ENCODE measurements at regions not wholly inside any gene's neighbourhood (a gene's known extent, or its start where the extent isn't known, plus 50 kb on each side); places are given as distances from the start of the nearest gene placed in this dataset.

DNA sequence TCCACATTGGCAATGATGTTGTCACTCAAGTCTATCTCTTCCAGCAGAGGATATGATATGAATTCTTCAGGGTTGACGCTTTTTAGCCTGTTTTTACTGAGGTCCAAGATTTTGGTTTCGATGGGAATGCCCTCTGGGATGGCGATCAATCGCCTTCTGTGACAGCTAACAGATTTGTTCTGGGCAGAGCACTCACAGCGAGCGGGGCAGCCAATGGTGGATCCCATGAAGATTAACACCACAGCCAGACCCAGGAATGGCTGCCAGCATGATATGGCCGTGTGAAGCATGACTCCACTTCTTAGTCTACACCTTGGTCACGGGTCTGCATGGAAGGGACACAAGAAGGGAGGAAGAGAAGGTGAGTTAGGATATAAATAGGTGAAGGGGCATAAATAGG lies 377.1 kb upstream of the C9orf72 start:
- H2AK5ac ChIP-seq (ENCODE audit: low read length), result no peak overlapping the region
- no peak overlapping the region for H3K18ac ChIP-seq (ENCODE audit: low read length)
- no peak overlapping the region for H3K4me3 ChIP-seq (ENCODE audit: low read depth, low read length)
- H4K91ac ChIP-seq (ENCODE audit: low read depth, low read length), result no peak overlapping the region
- H3K4ac ChIP-seq (ENCODE audit: low read depth, low read length), result no peak overlapping the region
- no peak overlapping the region for H4K8ac ChIP-seq (ENCODE audit: low read depth, low read length)
- H3K14ac ChIP-seq (ENCODE audit: low read length), result no peak overlapping the region
- no peak overlapping the region for H2AFZ ChIP-seq (ENCODE audit: insufficient read depth, low read length, poor library complexity)
- H3K9ac ChIP-seq (ENCODE audit: low read length), result no peak overlapping the region
- no peak overlapping the region for H2BK12ac ChIP-seq (ENCODE audit: low read length)
- no peak overlapping the region for H4K12ac ChIP-seq (ENCODE audit: low read depth, low read length)
- H2BK120ac ChIP-seq (ENCODE audit: insufficient read depth, low read length, poor library complexity), result no peak overlapping the region
- H3K4me1 ChIP-seq (ENCODE audit: control insufficient read depth in 1 of 2, insufficient read depth in 2 of 2, low read length in 2 of 2), result no peaks in the 10 kb centered on the region
- H3K4me2 ChIP-seq (ENCODE audit: low read length), result no peak overlapping the region
- H2BK5ac ChIP-seq (ENCODE audit: low read depth, low read length, poor library complexity), result no peak overlapping the region
- peaks cover 1% of the 10 kb centered on the region for H3K9me3 ChIP-seq (ENCODE audit: insufficient read depth, low read depth, low read length)
- H3K36me3 ChIP-seq (ENCODE audit: control insufficient read depth in 1 of 2, insufficient read depth in 2 of 2, low read length in 2 of 2), result no peaks in the 10 kb centered on the region
- no peak for DNase-seq
- no CpG with 5 or more reads among the region's 8 CpGs for WGBS (ENCODE audit: extremely low coverage, insufficient coverage, insufficient read length)
- H3K27ac ChIP-seq (ENCODE audit: low read depth, low read length), result no peak overlapping the region
- H3K79me1 ChIP-seq (ENCODE audit: low read length), result no peaks in the 10 kb centered on the region
- H3K23ac ChIP-seq (ENCODE audit: low read length), result no peak overlapping the region
- H3K79me2 ChIP-seq (ENCODE audit: control insufficient read depth, insufficient read depth, low read length, poor library complexity), result no peaks in the 10 kb centered on the region
- no peaks in the 10 kb centered on the region for H3K27me3 ChIP-seq (ENCODE audit: insufficient read depth, low read length)

DNA sequence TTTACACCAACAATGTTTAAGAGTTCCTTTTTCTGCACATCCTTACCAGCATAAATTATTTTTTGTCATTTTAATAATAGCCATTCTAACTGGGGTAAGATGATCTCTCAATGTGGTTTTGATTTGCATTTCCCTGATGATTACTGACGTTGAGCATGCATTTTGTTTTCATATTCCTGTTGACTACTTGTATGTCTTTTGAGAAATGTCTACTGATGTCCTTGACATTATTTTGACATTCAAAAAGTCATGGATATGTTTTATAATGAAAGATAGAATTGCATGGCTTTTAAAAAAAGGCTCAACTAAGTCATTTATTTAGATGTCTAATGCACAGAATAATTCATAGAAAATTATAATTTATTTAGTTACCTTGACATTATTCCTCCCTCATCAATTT lies 381.6 kb upstream of the C9orf72 start:
- Histone ChIP-seq H2AK5ac (ENCODE audit: low read length) (no peak overlapping the region), H2BK5ac (ENCODE audit: low read depth, low read length, poor library complexity) (no peak overlapping the region), H3K4me1 (ENCODE audit: control insufficient read depth in 1 of 2, insufficient read depth in 2 of 2, low read length in 2 of 2) (no peaks in the 10 kb centered on the region), H3K9me3 (ENCODE audit: insufficient read depth, low read depth, low read length) (no peaks in the 10 kb centered on the region), H3K4ac (ENCODE audit: low read depth, low read length) (no peak overlapping the region), H4K12ac (ENCODE audit: low read depth, low read length) (no peak overlapping the region), H4K91ac (ENCODE audit: low read depth, low read length) (no peak overlapping the region), H3K27me3 (ENCODE audit: insufficient read depth, low read length) (no peaks in the 10 kb centered on the region), H3K14ac (ENCODE audit: low read length) (no peak overlapping the region), H2BK120ac (ENCODE audit: insufficient read depth, low read length, poor library complexity) (no peak overlapping the region), H3K4me2 (ENCODE audit: low read length) (no peak overlapping the region), H3K23ac (ENCODE audit: low read length) (no peak overlapping the region), H3K27ac (ENCODE audit: low read depth, low read length) (no peak overlapping the region), H2AFZ (ENCODE audit: insufficient read depth, low read length, poor library complexity) (no peak overlapping the region), H3K36me3 (ENCODE audit: control insufficient read depth in 1 of 2, insufficient read depth in 2 of 2, low read length in 2 of 2) (no peaks in the 10 kb centered on the region), H2BK12ac (ENCODE audit: low read length) (no peak overlapping the region), H3K4me3 (ENCODE audit: low read depth, low read length) (no peak overlapping the region), H4K8ac (ENCODE audit: low read depth, low read length) (no peak overlapping the region), H3K9ac (ENCODE audit: low read length) (no peak overlapping the region), H3K18ac (ENCODE audit: low read length) (no peak overlapping the region), H3K79me1 (ENCODE audit: low read length) (no peaks in the 10 kb centered on the region), H3K79me2 (ENCODE audit: control insufficient read depth, insufficient read depth, low read length, poor library complexity) (no peaks in the 10 kb centered on the region)
- WGBS (ENCODE audit: extremely low coverage, insufficient coverage, insufficient read length), result no CpG with 5 or more reads among the region's 1 CpG
- DNase-seq, result no peak

DNA sequence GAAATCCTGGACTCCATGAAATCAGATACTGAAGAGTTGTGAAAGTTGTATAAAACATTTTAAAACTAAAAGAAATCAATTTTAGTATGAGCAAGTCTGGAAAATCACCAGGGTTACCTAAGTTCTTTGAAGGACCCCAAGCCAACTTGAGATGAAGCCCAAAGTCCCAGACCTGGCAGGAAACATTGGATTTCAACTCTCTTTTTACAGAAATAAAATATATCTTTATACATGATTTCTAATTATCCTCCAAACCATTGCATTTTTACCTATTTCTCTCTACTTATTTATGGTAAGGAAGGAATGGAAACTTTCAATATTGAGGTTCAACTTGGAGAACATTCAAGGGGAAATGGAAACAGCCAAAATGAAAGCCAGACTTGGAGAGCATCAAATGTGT lies 390.6 kb upstream of the C9orf72 start:
- H4K12ac ChIP-seq (ENCODE audit: low read depth, low read length), result no peak overlapping the region
- no peaks in the 10 kb centered on the region for H3K9me3 ChIP-seq (ENCODE audit: insufficient read depth, low read depth, low read length)
- no peak overlapping the region for H3K27ac ChIP-seq (ENCODE audit: low read depth, low read length)
- H2BK5ac ChIP-seq (ENCODE audit: low read depth, low read length, poor library complexity), result no peak overlapping the region
- no peak overlapping the region for H2AFZ ChIP-seq (ENCODE audit: insufficient read depth, low read length, poor library complexity)
- H3K14ac ChIP-seq (ENCODE audit: low read length), result no peak overlapping the region
- H3K4me3 ChIP-seq (ENCODE audit: low read depth, low read length), result no peak overlapping the region
- H3K18ac ChIP-seq (ENCODE audit: low read length), result no peak overlapping the region
- H3K27me3 ChIP-seq (ENCODE audit: insufficient read depth, low read length), result no peaks in the 10 kb centered on the region
- H3K4me1 ChIP-seq (ENCODE audit: control insufficient read depth in 1 of 2, insufficient read depth in 2 of 2, low read length in 2 of 2), result no peaks in the 10 kb centered on the region
- no peak overlapping the region for H4K8ac ChIP-seq (ENCODE audit: low read depth, low read length)
- no peak overlapping the region for H4K91ac ChIP-seq (ENCODE audit: low read depth, low read length)
- no peak overlapping the region for H2BK12ac ChIP-seq (ENCODE audit: low read length)
- H3K9ac ChIP-seq (ENCODE audit: low read length), result no peak overlapping the region
- no peaks in the 10 kb centered on the region for H3K79me1 ChIP-seq (ENCODE audit: low read length)
- H3K4me2 ChIP-seq (ENCODE audit: low read length), result no peak overlapping the region
- H3K4ac ChIP-seq (ENCODE audit: low read depth, low read length), result no peak overlapping the region
- H2BK120ac ChIP-seq (ENCODE audit: insufficient read depth, low read length, poor library complexity), result no peak overlapping the region
- H3K79me2 ChIP-seq (ENCODE audit: control insufficient read depth, insufficient read depth, low read length, poor library complexity), result no peaks in the 10 kb centered on the region
- H2AK5ac ChIP-seq (ENCODE audit: low read length), result no peak overlapping the region
- H3K36me3 ChIP-seq (ENCODE audit: control insufficient read depth in 1 of 2, insufficient read depth in 2 of 2, low read length in 2 of 2), result no peaks in the 10 kb centered on the region
- H3K23ac ChIP-seq (ENCODE audit: low read length), result no peak overlapping the region
- no peak for DNase-seq

DNA sequence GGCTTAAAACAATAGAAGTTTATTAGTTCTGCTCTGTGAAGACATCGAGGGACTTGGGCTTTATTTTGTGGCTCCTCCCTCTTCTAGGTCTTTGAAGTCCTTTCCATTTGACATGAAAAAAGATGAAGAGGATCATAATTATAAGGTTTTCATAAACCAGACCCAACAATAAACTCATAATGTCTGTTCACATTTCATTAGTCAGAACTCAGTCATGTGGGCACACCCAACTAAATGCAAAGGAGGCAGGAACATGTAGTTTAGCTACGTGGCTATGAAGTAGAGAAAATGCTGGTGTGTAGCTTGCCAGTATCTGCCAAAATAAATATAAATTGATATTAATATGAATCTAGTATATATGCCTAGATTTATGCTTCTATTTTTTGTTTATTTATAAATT lies 393.9 kb upstream of the C9orf72 start:
- Histone ChIP-seq H3K23ac (ENCODE audit: low read length) (no peak overlapping the region), H3K79me1 (ENCODE audit: low read length) (no peaks in the 10 kb centered on the region)
- WGBS (ENCODE audit: extremely low coverage, insufficient coverage, insufficient read length), result no CpG with 5 or more reads among the region's 2 CpGs

DNA sequence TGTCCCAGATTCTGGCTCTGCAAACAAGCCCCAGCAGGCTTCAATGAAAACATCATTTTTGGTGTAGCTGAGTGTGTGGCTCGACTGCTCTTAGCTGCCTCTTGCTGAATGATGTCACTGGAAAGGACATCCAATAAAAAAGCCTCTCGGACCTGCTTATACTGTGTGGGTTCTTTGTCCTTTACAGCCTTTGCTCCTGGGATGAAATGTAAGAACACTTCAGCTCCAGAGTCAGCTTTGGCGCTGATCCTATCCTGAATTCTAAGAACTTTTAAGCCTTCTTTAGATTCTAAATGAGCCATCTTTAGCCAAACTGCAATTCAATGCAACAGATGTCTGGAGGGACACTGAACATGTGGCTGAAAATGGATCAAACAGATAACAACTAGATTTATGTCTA lies 404.6 kb upstream of the C9orf72 start:
- H3K23ac ChIP-seq (ENCODE audit: low read length), result no peak overlapping the region
- no peak overlapping the region for H2BK5ac ChIP-seq (ENCODE audit: low read depth, low read length, poor library complexity)
- no peak overlapping the region for H3K4me3 ChIP-seq (ENCODE audit: low read depth, low read length)
- no peak for DNase-seq
- no peak overlapping the region for H4K8ac ChIP-seq (ENCODE audit: low read depth, low read length)
- no peak overlapping the region for H3K14ac ChIP-seq (ENCODE audit: low read length)
- no peaks in the 10 kb centered on the region for H3K27me3 ChIP-seq (ENCODE audit: insufficient read depth, low read length)
- no peak overlapping the region for H4K91ac ChIP-seq (ENCODE audit: low read depth, low read length)
- no peak overlapping the region for H2BK12ac ChIP-seq (ENCODE audit: low read length)
- no peak overlapping the region for H2AFZ ChIP-seq (ENCODE audit: insufficient read depth, low read length, poor library complexity)
- H2AK5ac ChIP-seq (ENCODE audit: low read length), result no peak overlapping the region
- WGBS (ENCODE audit: extremely low coverage, insufficient coverage, insufficient read length), result no CpG with 5 or more reads among the region's 3 CpGs
- no peaks in the 10 kb centered on the region for H3K4me1 ChIP-seq (ENCODE audit: control insufficient read depth in 1 of 2, insufficient read depth in 2 of 2, low read length in 2 of 2)
- H3K79me2 ChIP-seq (ENCODE audit: control insufficient read depth, insufficient read depth, low read length, poor library complexity), result no peaks in the 10 kb centered on the region
- no peak overlapping the region for H3K4ac ChIP-seq (ENCODE audit: low read depth, low read length)
- no peaks in the 10 kb centered on the region for H3K36me3 ChIP-seq (ENCODE audit: control insufficient read depth in 1 of 2, insufficient read depth in 2 of 2, low read length in 2 of 2)
- no peak overlapping the region for H2BK120ac ChIP-seq (ENCODE audit: insufficient read depth, low read length, poor library complexity)
- no peak overlapping the region for H3K18ac ChIP-seq (ENCODE audit: low read length)
- H3K79me1 ChIP-seq (ENCODE audit: low read length), result no peaks in the 10 kb centered on the region
- no peak overlapping the region for H4K12ac ChIP-seq (ENCODE audit: low read depth, low read length)
- H3K4me2 ChIP-seq (ENCODE audit: low read length), result no peak overlapping the region
- no peak overlapping the region for H3K9ac ChIP-seq (ENCODE audit: low read length)
- H3K27ac ChIP-seq (ENCODE audit: low read depth, low read length), result no peak overlapping the region
- H3K9me3 ChIP-seq (ENCODE audit: insufficient read depth, low read depth, low read length), result no peaks in the 10 kb centered on the region

More for the DNA sequence above, 393.9 kb upstream of the C9orf72 start:
- no peak overlapping the region for H3K4me2 ChIP-seq (ENCODE audit: low read length)
- no peak overlapping the region for H2AFZ ChIP-seq (ENCODE audit: insufficient read depth, low read length, poor library complexity)
- no peak overlapping the region for H3K9ac ChIP-seq (ENCODE audit: low read length)
- H3K4ac ChIP-seq (ENCODE audit: low read depth, low read length), result no peak overlapping the region
- no peaks in the 10 kb centered on the region for H3K36me3 ChIP-seq (ENCODE audit: control insufficient read depth in 1 of 2, insufficient read depth in 2 of 2, low read length in 2 of 2)
- no peak overlapping the region for H4K91ac ChIP-seq (ENCODE audit: low read depth, low read length)
- no peak overlapping the region for H2BK5ac ChIP-seq (ENCODE audit: low read depth, low read length, poor library complexity)
- H2BK12ac ChIP-seq (ENCODE audit: low read length), result no peak overlapping the region
- DNase-seq, result no peak
- H2AK5ac ChIP-seq (ENCODE audit: low read length), result no peak overlapping the region
- H3K14ac ChIP-seq (ENCODE audit: low read length), result no peak overlapping the region
- H3K4me3 ChIP-seq (ENCODE audit: low read depth, low read length), result no peak overlapping the region
- H3K4me1 ChIP-seq (ENCODE audit: control insufficient read depth in 1 of 2, insufficient read depth in 2 of 2, low read length in 2 of 2), result no peaks in the 10 kb centered on the region
- no peak overlapping the region for H3K27ac ChIP-seq (ENCODE audit: low read depth, low read length)
- no peak overlapping the region for H4K8ac ChIP-seq (ENCODE audit: low read depth, low read length)
- H3K27me3 ChIP-seq (ENCODE audit: insufficient read depth, low read length), result no peaks in the 10 kb centered on the region
- no peak overlapping the region for H4K12ac ChIP-seq (ENCODE audit: low read depth, low read length)
- no peaks in the 10 kb centered on the region for H3K9me3 ChIP-seq (ENCODE audit: insufficient read depth, low read depth, low read length)
- no peaks in the 10 kb centered on the region for H3K79me2 ChIP-seq (ENCODE audit: control insufficient read depth, insufficient read depth, low read length, poor library complexity)
- no peak overlapping the region for H2BK120ac ChIP-seq (ENCODE audit: insufficient read depth, low read length, poor library complexity)
- H3K18ac ChIP-seq (ENCODE audit: low read length), result no peak overlapping the region
